ENCODE measurements at regions not wholly inside any gene's neighbourhood (a gene's known extent, or its start where the extent isn't known, plus 50 kb on each side); places are given as distances from the start of the nearest gene placed in this dataset.
"Not testable (repeated sequence)": the region's sequence is repeated elsewhere in the genome, so short reads cannot be mapped to it uniquely, and the experiment has no call there.

GRCh38 chr2:87196720-87197388 lies 175.2 kb upstream of the PLGLB1 start:
- DNase-seq (ENCODE audit: low read depth in 2 of 2), result not testable (repeated sequence)

DNA sequence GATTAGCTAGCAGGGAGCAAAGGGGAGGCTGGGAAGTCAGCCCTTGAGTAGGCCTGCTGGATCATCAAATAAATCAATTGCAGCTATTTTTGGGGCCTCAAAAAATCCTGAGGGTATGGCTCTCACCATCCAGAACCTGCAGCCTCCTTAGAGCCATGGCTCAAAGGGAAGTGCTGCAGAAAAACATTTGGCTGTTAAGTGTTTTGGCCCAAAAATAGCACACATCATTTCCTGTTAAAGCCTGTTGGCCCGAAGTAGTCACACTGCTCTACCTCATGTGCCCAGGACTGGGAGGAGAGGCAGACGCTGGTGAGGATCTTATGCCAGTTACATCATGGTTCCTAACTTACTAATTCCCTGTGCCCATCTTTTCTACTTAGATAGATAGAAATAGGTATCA lies 176.8 kb upstream of the PLGLB1 start:
- not testable (repeated sequence) for DNase-seq (ENCODE audit: low read depth in 2 of 2)

GRCh38 chr2:87199228-87199627 lies 177.6 kb upstream of the PLGLB1 start:
- not testable (repeated sequence) for DNase-seq (ENCODE audit: low read depth in 2 of 2)

GRCh38 chr2:87204569-87205147 lies 183.0 kb upstream of the PLGLB1 start:
- DNase-seq (ENCODE audit: low read depth in 2 of 2), result not testable (repeated sequence)

- not testable (repeated sequence) for DNase-seq (ENCODE audit: low read depth in 2 of 2)
Measured at GRCh38 chr2:87212938-87213337, 191.3 kb upstream of the PLGLB1 start.

DNA sequence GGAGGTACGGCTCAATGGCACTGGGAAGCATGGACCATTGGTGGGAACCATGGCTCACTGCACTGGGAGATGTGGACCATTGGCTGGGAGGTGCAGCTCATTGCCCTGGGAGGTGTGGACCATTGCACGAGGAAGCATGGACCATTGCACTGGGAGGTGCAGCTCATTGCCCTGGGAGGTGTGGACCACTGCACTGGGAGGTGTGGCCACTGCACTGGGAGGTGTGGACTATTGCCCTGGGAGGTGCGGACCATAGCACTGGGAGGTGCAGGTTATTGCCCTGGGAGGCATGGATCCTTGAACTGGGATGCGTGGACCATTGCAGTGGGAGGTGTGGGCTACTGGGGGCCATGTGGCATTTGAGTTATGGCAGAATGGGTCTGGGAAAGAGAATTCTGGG lies 195.4 kb upstream of the PLGLB1 start:
- not testable (repeated sequence) for DNase-seq (ENCODE audit: low read depth in 2 of 2)

DNA sequence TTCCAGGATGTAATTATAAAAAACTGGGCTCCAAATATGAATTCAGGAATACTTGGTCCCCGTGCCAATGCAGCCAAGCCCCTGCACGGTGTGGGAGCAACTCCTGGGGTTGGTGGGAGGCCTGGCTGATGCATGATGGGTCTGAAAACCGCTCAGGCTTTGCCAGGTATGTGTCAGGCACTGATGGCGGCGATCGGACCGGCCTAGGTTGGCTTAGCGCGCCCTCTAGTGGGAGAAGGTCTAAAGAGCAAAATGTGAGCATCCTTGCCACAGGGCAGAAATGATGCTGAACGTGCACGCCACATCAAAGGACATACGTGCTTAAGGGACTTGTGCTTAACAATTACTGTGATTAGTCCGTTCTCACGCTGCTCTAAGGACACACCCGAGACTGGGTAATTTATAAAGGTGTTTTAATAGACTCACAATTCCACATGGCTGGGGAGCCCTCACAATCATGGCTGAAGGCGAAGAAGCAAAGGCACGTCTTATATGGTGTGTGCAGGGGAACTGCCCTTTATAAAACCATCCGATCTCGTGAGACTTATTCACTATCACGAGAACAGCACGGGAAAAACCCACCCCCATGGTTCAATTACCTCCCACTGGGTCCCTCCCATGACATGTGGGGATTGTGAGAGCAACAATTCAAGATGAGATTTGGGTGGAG lies 196.2 kb upstream of the PLGLB1 start:
- DNase-seq (ENCODE audit: low read depth in 2 of 2), result not testable (repeated sequence)

DNA sequence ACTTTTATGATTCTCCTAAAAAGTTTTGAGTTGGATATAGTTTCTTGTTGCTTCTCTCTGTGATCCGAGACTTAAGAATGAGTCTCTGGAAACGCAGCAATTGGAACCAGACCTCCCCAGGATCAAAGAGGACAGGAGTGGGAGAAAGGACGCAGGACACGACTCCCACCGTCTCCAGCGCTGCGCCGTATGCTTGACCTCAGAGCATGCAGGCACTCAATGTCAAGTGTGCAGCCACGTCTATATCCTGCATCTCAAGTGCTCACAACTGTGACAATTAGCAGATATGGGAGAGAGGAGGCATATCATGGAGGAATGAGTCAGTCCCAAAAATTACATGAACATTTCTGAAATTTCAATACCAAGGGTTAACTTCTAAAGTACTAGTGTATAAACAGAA lies 199.0 kb upstream of the PLGLB1 start:
- DNase-seq (ENCODE audit: low read depth in 2 of 2), result not testable (repeated sequence)

DNA sequence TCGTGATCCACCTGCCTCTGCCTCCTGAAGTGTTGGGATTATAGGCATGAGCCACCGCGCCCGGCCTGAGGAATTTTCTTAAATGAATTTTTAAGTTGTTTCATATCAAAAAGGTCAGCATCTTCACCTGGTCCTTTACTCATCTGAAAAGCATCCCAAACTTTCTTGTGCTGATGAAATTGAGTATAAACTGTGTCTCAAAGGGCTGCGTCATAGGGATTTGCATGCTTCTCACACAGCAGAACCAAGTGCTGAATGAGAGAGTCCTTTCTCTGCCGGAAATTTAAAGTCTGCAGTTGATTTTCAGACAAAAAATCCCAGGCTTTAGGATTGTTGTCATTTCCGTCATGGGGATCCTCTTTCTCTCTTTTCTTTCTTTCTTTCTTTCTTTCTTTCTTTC lies 200.5 kb upstream of the PLGLB1 start:
- not testable (repeated sequence) for DNase-seq (ENCODE audit: low read depth in 2 of 2)

DNA sequence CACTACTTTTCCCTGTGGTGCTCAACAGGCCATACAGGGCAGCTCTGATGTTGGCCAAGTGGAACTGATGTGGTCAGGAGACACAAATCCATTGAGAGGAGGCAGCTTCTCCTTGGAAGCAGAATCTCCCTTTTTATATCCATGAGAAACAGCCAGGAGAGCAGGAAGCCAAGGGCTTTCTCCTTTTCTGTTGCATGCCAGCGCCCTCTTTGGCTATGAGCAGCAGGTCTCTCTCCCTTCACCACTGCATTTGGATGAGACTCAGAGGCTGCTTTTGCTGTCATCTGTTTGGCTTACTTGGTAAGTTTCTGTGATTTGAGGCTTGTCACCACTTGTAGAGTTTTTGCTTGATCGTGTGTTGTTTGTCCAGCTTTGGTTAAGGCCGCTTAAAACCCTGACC lies 202.2 kb upstream of the PLGLB1 start:
- DNase-seq (ENCODE audit: low read depth in 2 of 2), result not testable (repeated sequence)

- not testable (repeated sequence) for DNase-seq (ENCODE audit: low read depth in 2 of 2)
Measured at GRCh38 chr2:87229091-87229689, 207.5 kb upstream of the PLGLB1 start.

DNA sequence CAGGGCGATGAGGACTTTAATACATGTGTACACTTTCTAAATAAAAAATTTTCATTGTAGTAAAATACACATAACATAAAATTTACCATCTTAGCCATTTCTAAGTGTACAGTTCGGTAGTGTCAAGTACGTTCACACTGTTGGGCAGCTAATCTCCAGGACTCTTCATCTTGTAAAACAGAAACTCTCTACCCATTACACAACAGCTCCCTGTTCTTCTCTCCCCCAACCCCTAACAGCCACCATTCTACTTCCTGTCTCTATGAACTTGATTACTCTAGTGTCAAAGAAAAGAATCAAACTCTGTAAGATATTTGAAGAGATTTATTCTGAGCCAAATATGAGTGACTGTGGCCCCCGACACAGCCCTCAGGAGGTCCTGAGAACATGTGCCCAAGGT lies 208.3 kb upstream of the PLGLB1 start:
- DNase-seq (ENCODE audit: low read depth in 2 of 2), result not testable (repeated sequence)

DNA sequence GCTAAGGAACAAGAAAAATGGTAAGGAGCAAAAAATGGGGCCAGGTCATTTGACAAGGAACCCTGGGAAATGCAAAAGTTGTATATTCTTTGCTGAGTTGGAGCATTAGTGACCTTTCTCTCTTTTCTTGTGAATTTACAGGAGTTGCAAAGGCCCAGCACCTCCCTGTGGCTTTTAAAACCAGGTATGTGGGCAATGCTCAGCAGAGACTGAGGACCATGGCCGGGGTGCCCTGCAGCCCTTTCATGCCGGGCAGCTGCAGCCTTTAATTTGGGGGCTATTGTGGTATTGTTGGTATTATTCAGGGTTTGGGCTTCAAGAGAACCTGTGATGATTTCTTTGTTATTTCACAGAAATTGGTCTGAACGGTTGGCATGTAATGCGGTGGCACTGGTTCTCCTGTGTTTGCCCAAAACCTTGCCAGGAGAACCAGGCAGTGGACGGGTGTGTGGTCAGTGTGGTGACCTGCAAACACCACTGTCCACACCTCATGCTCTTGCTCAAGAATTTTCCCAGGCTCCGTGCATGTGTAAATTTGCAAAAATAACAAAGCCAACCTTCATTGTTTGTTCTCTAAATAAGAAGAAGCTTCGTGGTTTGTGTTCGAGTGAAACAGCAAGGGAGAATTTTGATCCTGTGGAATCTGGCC lies 213.8 kb upstream of the PLGLB1 start:
- not testable (repeated sequence) for DNase-seq (ENCODE audit: low read depth in 2 of 2)

DNA sequence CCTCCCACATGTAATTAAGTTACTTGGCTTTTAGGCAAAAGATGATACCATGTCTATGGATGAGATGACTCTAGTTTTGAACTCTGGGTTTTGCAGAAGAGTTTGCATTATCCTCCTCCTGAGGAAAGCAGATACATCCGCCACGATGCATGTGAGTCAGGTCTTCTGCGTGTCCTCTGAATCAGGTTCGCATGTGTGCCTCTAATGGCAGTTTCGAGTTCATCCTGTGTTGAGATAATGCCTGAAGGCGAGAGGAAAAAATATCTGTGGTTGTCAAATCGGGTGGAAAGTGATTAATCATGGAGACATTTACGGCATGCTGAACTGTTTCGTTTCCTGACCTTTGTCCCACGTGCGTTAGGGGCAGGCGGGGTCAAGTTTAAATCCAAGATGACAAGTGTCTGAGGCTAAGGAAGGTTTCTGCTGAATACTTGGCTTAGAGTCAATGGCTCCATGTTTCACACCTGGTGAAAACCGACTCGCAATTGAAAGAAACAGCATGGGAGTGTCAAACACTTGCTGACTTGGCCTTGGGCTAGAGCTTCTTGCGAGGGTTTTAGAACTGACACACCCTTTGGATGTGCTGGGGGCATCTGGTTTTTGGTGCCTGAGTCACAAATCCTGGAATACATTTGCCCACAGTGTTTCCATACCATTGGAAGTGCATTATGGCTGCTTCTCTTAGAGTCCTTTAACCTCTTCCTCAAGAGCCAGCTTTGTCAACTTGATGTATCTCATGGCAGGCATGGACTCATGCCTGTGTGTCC lies 216.1 kb upstream of the PLGLB1 start:
- not testable (repeated sequence) for DNase-seq (ENCODE audit: low read depth in 2 of 2)

DNA sequence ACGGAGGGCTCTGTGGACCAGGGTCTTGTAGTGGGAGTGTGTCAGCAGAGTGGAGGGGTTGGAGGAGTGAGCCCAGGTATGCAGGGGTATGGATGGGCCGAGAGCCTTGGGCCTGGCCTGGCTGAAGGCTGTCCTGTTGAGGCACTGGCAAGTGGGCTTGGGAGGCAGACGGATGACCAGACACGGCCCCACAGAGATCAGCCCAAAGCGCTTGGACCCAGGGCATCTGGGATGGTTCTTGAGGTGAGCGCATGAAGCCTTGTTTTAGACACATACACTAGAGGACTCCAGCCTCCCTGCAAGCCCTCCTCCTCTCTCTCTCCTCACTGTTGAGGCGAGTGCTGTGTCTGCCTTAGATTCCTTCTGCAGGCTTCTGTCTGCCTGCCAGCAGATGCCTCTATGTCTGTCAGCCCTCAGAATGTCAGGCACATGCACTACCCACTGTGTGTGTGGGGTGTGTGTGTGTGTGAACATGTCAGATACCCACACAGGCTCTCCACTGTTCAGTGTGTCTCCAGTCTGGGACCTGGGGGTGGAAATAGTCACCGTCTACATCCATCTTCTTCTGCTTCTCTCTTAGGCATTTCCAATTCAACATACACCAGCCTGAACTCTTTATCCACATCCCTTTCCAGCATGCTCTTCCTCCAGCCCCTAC lies 218.0 kb upstream of the PLGLB1 start:
- DNase-seq (ENCODE audit: low read depth in 2 of 2), result not testable (repeated sequence)

GRCh38 chr2:87246066-87246717 lies 224.5 kb upstream of the PLGLB1 start:
- not testable (repeated sequence) for DNase-seq (ENCODE audit: low read depth in 2 of 2)

- DNase-seq (ENCODE audit: low read depth in 2 of 2), result not testable (repeated sequence)
Measured at GRCh38 chr2:87252046-87252445, 230.4 kb upstream of the PLGLB1 start.

- not testable (repeated sequence) for DNase-seq (ENCODE audit: low read depth in 2 of 2)
Measured at GRCh38 chr2:87254562-87254961, 232.9 kb upstream of the PLGLB1 start.

DNA sequence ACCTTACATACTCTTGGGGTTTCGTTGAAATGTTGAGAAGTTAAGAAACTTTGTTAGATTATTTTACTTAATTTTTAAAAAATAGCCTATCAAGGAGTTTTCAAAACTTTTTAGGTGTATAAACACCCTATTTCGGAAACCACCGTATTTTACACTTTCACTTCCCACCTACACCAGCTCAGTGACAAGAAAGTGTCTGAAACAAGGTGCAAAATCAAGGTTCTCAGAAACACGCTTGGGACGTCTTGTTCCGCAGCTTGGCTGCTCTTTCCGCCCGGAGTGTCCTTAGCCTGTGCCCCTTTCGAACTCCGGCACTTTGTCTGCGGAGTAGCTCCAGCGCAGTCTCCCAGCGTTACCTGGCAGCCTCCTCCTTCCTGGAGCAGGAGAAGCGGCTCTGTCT lies 233.8 kb upstream of the PLGLB1 start:
- DNase-seq (ENCODE audit: low read depth in 2 of 2), result not testable (repeated sequence)

- DNase-seq (ENCODE audit: low read depth in 2 of 2), result not testable (repeated sequence)
Measured at GRCh38 chr2:87258887-87259286, 237.2 kb upstream of the PLGLB1 start.
